Fibroblast of lung (primary cell): ENCODE measurements at regions not wholly inside any gene's neighbourhood (a gene's known extent, or its start where the extent isn't known, plus 50 kb on each side); places are given as distances from the start of the nearest gene placed in this dataset.

ENCODE experiments used
- CTCF ChIP-seq, 2 donors: IDR thresholded peaks in 1 of 2; conservative IDR thresholded peaks in 1 of 2; 1 replicate in 1 of 2; 2 replicates in 1 of 2; pipeline ENCODE4 v1.5.1; 2011 to 2012; ENCODE audit warnings: low read length in 2 of 2, control low read depth in 1 of 2, inconsistent platforms in 1 of 2, low read depth in 1 of 2, mild to moderate bottlenecking in 1 of 2
- EZH2 ChIP-seq: IDR thresholded peaks from 2 replicates; pipeline ENCODE4 v1.5.1; 2012; ENCODE audit warnings: low read length, control low read depth, mild to moderate bottlenecking; ENCODE audit errors: missing control alignments

GRCh38 chr14:28607661-28608060 lies 158.9 kb upstream of the FOXG1 start:
- no peak for TF ChIP-seq CTCF (conservative IDR thresholded peaks at IDR 0.05 in 1 of 2, IDR thresholded peaks at IDR 0.05 in 1 of 2; ENCODE audit: low read depth in 1 of 2, low read length in 2 of 2)
- no peak for TF ChIP-seq EZH2
